ENCODE measurements at regions not wholly inside any gene's neighbourhood (a gene's known extent, or its start where the extent isn't known, plus 50 kb on each side); places are given as distances from the start of the nearest gene placed in this dataset.

DNA sequence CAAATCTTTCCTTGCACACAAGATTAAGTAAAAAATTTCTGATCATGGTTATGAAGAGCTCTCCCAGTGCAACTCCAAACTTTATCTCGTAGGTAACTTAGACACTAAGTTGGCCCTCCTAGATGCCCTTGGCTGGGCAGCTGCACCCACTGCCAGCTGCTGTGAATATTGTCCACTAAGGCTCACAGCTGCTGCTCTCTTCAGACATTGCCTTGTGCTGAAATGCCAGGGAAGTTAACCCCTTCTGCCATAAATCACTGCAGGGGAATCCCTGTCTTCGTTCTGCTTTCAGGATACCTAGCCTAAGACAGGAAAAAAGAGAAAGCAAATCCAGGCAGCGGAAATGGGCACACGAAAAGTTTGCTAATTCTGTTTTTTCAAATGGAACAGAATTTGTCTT is 106.4 kb downstream of the IRX5 start:
- no peak overlapping the region for H2BK5ac ChIP-seq (ENCODE audit: low read depth, low read length, poor library complexity, severe bottlenecking)
- no peak overlapping the region for H3K23ac ChIP-seq (ENCODE audit: low read length in 2 of 2)
- H3K18ac ChIP-seq (ENCODE audit: low read depth in 1 of 2, low read length in 2 of 2), result no peak overlapping the region
- no peak for DNase-seq
- no peak overlapping the region for H3K4me3 ChIP-seq (ENCODE audit: insufficient read depth in 1 of 2, low read depth in 1 of 2, low read length in 2 of 2)
- H2AFZ ChIP-seq (ENCODE audit: low read depth, low read length), result no peak overlapping the region
- H3K9ac ChIP-seq (ENCODE audit: low read length), result no peak overlapping the region
- H3K4me1 ChIP-seq (ENCODE audit: control insufficient read depth, insufficient read depth, low read depth, low read length), result peaks cover 9% of the 10 kb centered on the region
- H3K79me1 ChIP-seq (replicated peaks; ENCODE audit: low read length, poor library complexity, severe bottlenecking), result no peaks in the 10 kb centered on the region
- no peak overlapping the region for H4K91ac ChIP-seq (ENCODE audit: low read length)
- no peak overlapping the region for H2BK15ac ChIP-seq (ENCODE audit: low read depth, poor library complexity, severe bottlenecking)
- H3K9me3 ChIP-seq (ENCODE audit: control insufficient read depth, low read length), result no peaks in the 10 kb centered on the region
- no peak overlapping the region for H3K27ac ChIP-seq (ENCODE audit: low read length, poor library complexity, severe bottlenecking)
- no peak overlapping the region for H2BK12ac ChIP-seq (ENCODE audit: low read length in 2 of 2)
- no peak overlapping the region for H3K4me2 ChIP-seq (ENCODE audit: low read length, poor library complexity, severe bottlenecking)
- H3K14ac ChIP-seq (ENCODE audit: low read length in 2 of 2), result no peak overlapping the region
- no peak overlapping the region for H2BK120ac ChIP-seq (ENCODE audit: low read depth, low read length)
- no peaks in the 10 kb centered on the region for H3K36me3 ChIP-seq (ENCODE audit: control insufficient read depth in 1 of 2, insufficient read depth in 2 of 2, low read depth in 1 of 2, low read length in 2 of 2)
- peaks cover 0 to 10% of the 10 kb centered on the region in 2 experiments for H3K27me3 ChIP-seq (ENCODE audit: control insufficient read depth in 1 of 2, insufficient read depth in 1 of 2, low read length in 2 of 2)
- H4K8ac ChIP-seq (ENCODE audit: low read length), result no peak overlapping the region
- no peak overlapping the region for H2AK5ac ChIP-seq (ENCODE audit: low read length, severe bottlenecking)
- no peak overlapping the region for H3K4ac ChIP-seq (ENCODE audit: low read depth in 1 of 2, low read length in 2 of 2)
- 72% methylated on average over 4 of the region's 4 CpGs for WGBS

DNA sequence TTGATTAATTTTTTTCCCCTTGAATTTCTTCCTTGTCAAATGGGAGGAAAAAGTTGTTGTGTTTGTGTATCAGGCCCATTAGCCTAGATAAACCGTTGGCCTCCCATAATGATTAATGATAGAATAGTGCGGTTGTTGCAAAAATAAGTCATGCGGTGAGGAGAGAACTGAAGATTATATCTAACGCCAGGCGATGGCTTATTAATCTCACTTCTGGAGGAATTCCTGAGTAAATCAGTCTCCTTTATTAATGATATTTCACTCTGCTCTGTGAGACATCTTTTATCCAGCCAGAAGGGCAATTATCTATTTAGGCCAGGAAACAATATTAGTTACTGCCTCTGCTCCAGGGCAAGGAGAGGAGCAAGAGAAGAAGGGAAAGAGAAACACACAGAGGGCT is 107.3 kb downstream of the IRX5 start:
- no peak overlapping the region for H3K4me2 ChIP-seq (ENCODE audit: low read length, poor library complexity, severe bottlenecking)
- no peak for DNase-seq
- no peaks in the 10 kb centered on the region for H3K79me1 ChIP-seq (replicated peaks; ENCODE audit: low read length, poor library complexity, severe bottlenecking)
- 76% methylated on average over 4 of the region's 5 CpGs for WGBS
- no peak overlapping the region for H2AK5ac ChIP-seq (ENCODE audit: low read length, severe bottlenecking)
- H2BK12ac ChIP-seq (ENCODE audit: low read length in 2 of 2), result no peak overlapping the region
- no peaks in the 10 kb centered on the region for H3K9me3 ChIP-seq (ENCODE audit: control insufficient read depth, low read length)
- no peak overlapping the region for H3K4me3 ChIP-seq (ENCODE audit: insufficient read depth in 1 of 2, low read depth in 1 of 2, low read length in 2 of 2)
- no peak overlapping the region for H2BK15ac ChIP-seq (ENCODE audit: low read depth, poor library complexity, severe bottlenecking)
- no peak overlapping the region for H3K18ac ChIP-seq (ENCODE audit: low read depth in 1 of 2, low read length in 2 of 2)
- no peak overlapping the region for H3K14ac ChIP-seq (ENCODE audit: low read length in 2 of 2)
- no peak overlapping the region for H3K27ac ChIP-seq (ENCODE audit: low read length, poor library complexity, severe bottlenecking)
- H2BK120ac ChIP-seq (ENCODE audit: low read depth, low read length), result no peak overlapping the region
- H4K91ac ChIP-seq (ENCODE audit: low read length), result no peak overlapping the region
- peaks cover 9% of the 10 kb centered on the region for H3K4me1 ChIP-seq (ENCODE audit: control insufficient read depth, insufficient read depth, low read depth, low read length)
- H3K23ac ChIP-seq (ENCODE audit: low read length in 2 of 2), result no peak overlapping the region
- H2BK5ac ChIP-seq (ENCODE audit: low read depth, low read length, poor library complexity, severe bottlenecking), result no peak overlapping the region
- no peak overlapping the region for H4K8ac ChIP-seq (ENCODE audit: low read length)
- no peaks in the 10 kb centered on the region for H3K36me3 ChIP-seq (ENCODE audit: control insufficient read depth in 1 of 2, insufficient read depth in 2 of 2, low read depth in 1 of 2, low read length in 2 of 2)
- no peak overlapping the region for H2AFZ ChIP-seq (ENCODE audit: low read depth, low read length)
- H3K27me3 ChIP-seq (ENCODE audit: control insufficient read depth in 1 of 2, insufficient read depth in 1 of 2, low read length in 2 of 2), result peaks cover 0 to 10% of the 10 kb centered on the region in 2 experiments
- H3K9ac ChIP-seq (ENCODE audit: low read length), result no peak overlapping the region
- H3K4ac ChIP-seq (ENCODE audit: low read depth in 1 of 2, low read length in 2 of 2), result no peak overlapping the region

DNA sequence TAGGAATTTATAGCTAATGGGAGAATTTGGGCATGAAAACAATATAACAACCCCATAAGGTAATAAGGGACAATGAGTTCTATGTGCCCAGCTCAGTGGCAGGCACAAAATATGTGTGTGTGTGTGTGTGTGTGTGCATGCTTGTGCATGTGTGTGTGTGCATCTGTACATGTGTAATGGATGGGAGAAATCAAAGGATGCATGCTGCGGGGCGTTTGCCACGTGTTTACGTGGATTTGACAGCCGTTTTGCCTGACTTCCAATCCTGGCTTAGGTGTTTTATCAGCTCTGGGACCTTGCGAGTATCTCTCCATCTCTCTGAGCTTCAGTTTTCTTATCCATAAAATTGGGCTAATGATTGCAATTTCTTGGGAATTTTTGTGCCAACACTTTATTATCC is 108.4 kb downstream of the IRX5 start:
- no CpG with 5 or more reads among the region's 6 CpGs for WGBS

DNA sequence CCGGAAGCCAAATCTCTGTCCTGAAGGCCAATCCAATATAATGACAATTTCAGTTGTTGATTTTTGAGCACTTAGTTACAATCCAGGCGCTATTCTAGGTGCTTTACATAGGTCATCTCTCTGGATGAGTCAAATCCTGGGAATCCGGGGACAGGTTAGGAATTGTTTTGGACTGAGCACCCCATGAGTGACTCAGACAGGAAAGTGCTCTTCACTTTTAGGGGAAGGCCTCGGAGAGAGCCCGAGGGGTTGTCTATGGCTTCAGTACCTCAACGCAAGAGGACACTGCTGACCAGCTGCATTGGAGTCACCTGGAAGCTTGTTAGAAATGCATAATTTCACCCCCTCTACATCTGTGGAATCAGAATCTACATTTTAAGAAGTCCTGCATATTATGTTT is 108.8 kb downstream of the IRX5 start:
- H4K8ac ChIP-seq (ENCODE audit: low read length), result no peak overlapping the region
- H2AFZ ChIP-seq (ENCODE audit: low read depth, low read length), result no peak overlapping the region
- no peak overlapping the region for H3K9ac ChIP-seq (ENCODE audit: low read length)
- no peak overlapping the region for H2BK12ac ChIP-seq (ENCODE audit: low read length in 2 of 2)
- 79% methylated on average over 6 of the region's 6 CpGs for WGBS
- no peak overlapping the region for H2BK5ac ChIP-seq (ENCODE audit: low read depth, low read length, poor library complexity, severe bottlenecking)
- no peaks in the 10 kb centered on the region for H3K79me1 ChIP-seq (replicated peaks; ENCODE audit: low read length, poor library complexity, severe bottlenecking)
- no peak overlapping the region for H3K18ac ChIP-seq (ENCODE audit: low read depth in 1 of 2, low read length in 2 of 2)
- H3K4me1 ChIP-seq (ENCODE audit: control insufficient read depth, insufficient read depth, low read depth, low read length), result peaks cover 9% of the 10 kb centered on the region
- no peak overlapping the region for H2AK5ac ChIP-seq (ENCODE audit: low read length, severe bottlenecking)
- H3K27me3 ChIP-seq (ENCODE audit: control insufficient read depth in 1 of 2, insufficient read depth in 1 of 2, low read length in 2 of 2), result peaks cover 10 to 22% of the 10 kb centered on the region in 2 experiments
- no peaks in the 10 kb centered on the region for H3K9me3 ChIP-seq (ENCODE audit: control insufficient read depth, low read length)
- no peak overlapping the region for H3K4me3 ChIP-seq (ENCODE audit: insufficient read depth in 1 of 2, low read depth in 1 of 2, low read length in 2 of 2)
- no peak overlapping the region for H3K4me2 ChIP-seq (ENCODE audit: low read length, poor library complexity, severe bottlenecking)
- H3K23ac ChIP-seq (ENCODE audit: low read length in 2 of 2), result no peak overlapping the region
- H2BK15ac ChIP-seq (ENCODE audit: low read depth, poor library complexity, severe bottlenecking), result no peak overlapping the region
- H4K91ac ChIP-seq (ENCODE audit: low read length), result no peak overlapping the region
- no peak overlapping the region for H3K14ac ChIP-seq (ENCODE audit: low read length in 2 of 2)
- no peaks in the 10 kb centered on the region for H3K36me3 ChIP-seq (ENCODE audit: control insufficient read depth in 1 of 2, insufficient read depth in 2 of 2, low read depth in 1 of 2, low read length in 2 of 2)
- H3K4ac ChIP-seq (ENCODE audit: low read depth in 1 of 2, low read length in 2 of 2), result no peak overlapping the region
- H3K27ac ChIP-seq (ENCODE audit: low read length, poor library complexity, severe bottlenecking), result no peak overlapping the region
- no peak overlapping the region for H2BK120ac ChIP-seq (ENCODE audit: low read depth, low read length)
- no peak for DNase-seq

More for the DNA sequence above, 108.4 kb downstream of the IRX5 start:
- no peak overlapping the region for H3K27ac ChIP-seq (ENCODE audit: low read length, poor library complexity, severe bottlenecking)
- no peak overlapping the region for H2BK12ac ChIP-seq (ENCODE audit: low read length in 2 of 2)
- peaks cover 7 to 17% of the 10 kb centered on the region in 2 experiments for H3K27me3 ChIP-seq (ENCODE audit: control insufficient read depth in 1 of 2, insufficient read depth in 1 of 2, low read length in 2 of 2)
- no peaks in the 10 kb centered on the region for H3K9me3 ChIP-seq (ENCODE audit: control insufficient read depth, low read length)
- H3K4me1 ChIP-seq (ENCODE audit: control insufficient read depth, insufficient read depth, low read depth, low read length), result peaks cover 9% of the 10 kb centered on the region
- H4K91ac ChIP-seq (ENCODE audit: low read length), result no peak overlapping the region
- no peak overlapping the region for H3K14ac ChIP-seq (ENCODE audit: low read length in 2 of 2)
- H3K18ac ChIP-seq (ENCODE audit: low read depth in 1 of 2, low read length in 2 of 2), result no peak overlapping the region
- H4K8ac ChIP-seq (ENCODE audit: low read length), result no peak overlapping the region
- no peak overlapping the region for H2BK15ac ChIP-seq (ENCODE audit: low read depth, poor library complexity, severe bottlenecking)
- no peak overlapping the region for H3K23ac ChIP-seq (ENCODE audit: low read length in 2 of 2)
- H3K36me3 ChIP-seq (ENCODE audit: control insufficient read depth in 1 of 2, insufficient read depth in 2 of 2, low read depth in 1 of 2, low read length in 2 of 2), result no peaks in the 10 kb centered on the region
- H2BK120ac ChIP-seq (ENCODE audit: low read depth, low read length), result no peak overlapping the region
- no peak overlapping the region for H3K9ac ChIP-seq (ENCODE audit: low read length)
- no peak overlapping the region for H3K4me2 ChIP-seq (ENCODE audit: low read length, poor library complexity, severe bottlenecking)
- H2AFZ ChIP-seq (ENCODE audit: low read depth, low read length), result no peak overlapping the region
- H2AK5ac ChIP-seq (ENCODE audit: low read length, severe bottlenecking), result no peak overlapping the region
- no peak overlapping the region for H2BK5ac ChIP-seq (ENCODE audit: low read depth, low read length, poor library complexity, severe bottlenecking)
- no peak overlapping the region for H3K4me3 ChIP-seq (ENCODE audit: insufficient read depth in 1 of 2, low read depth in 1 of 2, low read length in 2 of 2)
- H3K4ac ChIP-seq (ENCODE audit: low read depth in 1 of 2, low read length in 2 of 2), result no peak overlapping the region
- no peaks in the 10 kb centered on the region for H3K79me1 ChIP-seq (replicated peaks; ENCODE audit: low read length, poor library complexity, severe bottlenecking)
- no peak for DNase-seq
